NCI-H526 treated with DMSO at 0.1 percent for 48 hours (cell line): ENCODE measurements at regions not wholly inside any gene's neighbourhood (a gene's known extent, or its start where the extent isn't known, plus 50 kb on each side); places are given as distances from the start of the nearest gene placed in this dataset.
"Not testable (repeated sequence)": the region's sequence is repeated elsewhere in the genome, so short reads cannot be mapped to it uniquely, and the experiment has no call there.

Experiments
- DNase-seq: peaks from one replicate; lab custom pipeline; 2025; lab: John Stamatoyannopoulos, UW

DNA sequence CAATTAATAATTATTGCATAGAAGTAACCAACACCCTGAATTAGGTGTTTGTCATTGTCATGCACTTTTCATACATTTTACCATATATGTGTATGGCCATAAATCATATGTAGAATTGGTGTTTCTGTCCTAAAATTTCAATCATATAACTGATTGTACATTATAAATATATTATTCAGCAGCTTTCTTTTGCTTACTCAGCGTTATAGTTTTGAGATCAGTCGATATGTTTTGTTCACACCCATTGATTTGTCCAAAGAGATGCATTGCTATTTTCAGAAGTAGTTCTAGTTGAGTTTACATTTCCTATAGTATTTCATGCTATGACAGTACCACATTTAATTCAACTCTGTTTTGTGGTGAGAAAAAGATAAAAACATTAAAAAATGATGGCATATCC, 50.5 kb upstream of the PARP4 start:
- no peak for DNase-seq

DNA sequence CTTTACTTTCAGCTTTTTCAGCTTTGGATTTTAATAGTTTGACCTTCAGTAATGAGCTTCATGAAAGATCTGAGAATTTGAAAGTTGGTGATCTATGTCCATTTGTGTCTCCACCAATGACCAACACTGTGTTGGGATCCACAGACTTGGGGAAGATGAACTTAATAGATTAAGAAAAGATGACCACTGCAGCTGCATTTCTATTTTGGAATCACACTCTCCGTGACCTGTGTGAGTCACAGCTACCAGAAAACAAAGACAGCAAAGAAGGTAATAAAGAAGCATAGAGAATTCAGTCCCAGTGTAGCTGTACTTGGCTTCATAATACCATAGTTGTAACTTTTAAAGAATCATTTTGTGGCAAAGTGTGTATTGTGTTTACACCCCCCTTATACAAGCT, 51.4 kb upstream of the PARP4 start:
- not testable (repeated sequence) for DNase-seq

DNA sequence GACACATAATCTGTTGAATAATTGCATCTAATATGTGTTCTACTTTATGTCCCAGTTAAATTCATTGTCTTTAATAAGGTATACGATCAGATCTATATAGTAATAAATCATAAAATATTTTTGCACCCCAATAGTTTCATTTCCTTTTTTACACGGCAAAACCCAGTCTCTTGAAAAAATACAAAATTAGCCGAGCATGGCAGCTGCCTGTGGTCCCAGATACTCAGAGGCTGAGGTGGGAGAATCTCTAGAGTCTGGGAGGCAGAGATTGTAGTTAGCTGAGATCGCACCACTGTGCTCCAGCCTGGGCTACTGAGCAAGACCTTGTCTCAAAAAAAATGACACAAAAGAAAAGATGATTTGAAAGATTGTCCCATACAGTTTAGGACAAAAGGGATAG, 52.3 kb upstream of the PARP4 start:
- DNase-seq: no peak

DNA sequence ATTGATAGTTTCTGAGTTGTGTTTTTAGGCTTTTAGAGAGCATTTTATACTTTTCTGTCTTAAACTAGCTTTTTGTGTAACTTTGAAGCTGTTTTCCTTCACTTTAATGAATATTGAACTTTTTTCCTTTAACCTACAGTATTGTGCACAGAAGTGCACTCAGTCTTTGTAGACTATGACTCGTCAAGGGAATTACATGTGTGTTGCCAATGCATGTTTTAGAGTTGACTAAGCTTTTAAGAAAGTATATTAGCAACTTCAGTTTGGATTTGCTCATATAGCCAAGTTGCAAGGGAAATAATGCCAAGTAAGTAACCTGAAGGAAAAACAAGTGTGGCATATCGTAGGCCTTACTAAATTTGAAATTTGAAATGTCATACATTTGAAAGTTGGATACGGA, 55.0 kb upstream of the PARP4 start:
- DNase-seq: not testable (repeated sequence)

GRCh38 chr13:24574847-24575246, 62.3 kb upstream of the PARP4 start:
- no peak for DNase-seq

GRCh38 chr13:24580315-24580714, 67.7 kb upstream of the PARP4 start:
- peak; percentile 41 for DNase-seq

- not testable (repeated sequence) for DNase-seq
These were observed 69.0 kb upstream of the PARP4 start for GRCh38 chr13:24581578-24581977.

DNA sequence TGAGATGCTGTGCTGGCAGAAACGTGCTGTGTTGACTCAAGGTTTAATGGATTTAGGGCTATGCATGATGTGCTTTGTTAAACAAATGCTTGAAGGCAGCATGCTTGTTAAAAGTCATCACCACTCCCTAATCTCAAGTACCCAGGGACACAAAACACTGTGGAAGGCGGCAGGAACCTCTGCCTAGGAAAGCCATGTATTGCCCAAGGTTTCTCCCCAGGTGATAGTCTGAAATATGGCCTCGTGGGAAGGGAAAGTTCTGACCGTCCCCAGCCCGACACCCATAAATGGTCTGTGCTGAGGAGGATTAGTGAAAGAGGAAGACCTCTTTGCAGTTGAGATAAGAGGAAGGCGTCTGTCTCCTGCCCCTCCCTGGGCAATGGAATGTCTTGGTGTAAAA, 79.1 kb upstream of the PARP4 start:
- peak; percentile 51 for DNase-seq

GRCh38 chr13:24597906-24598670, 82.1 kb upstream of the ATP12A start:
- not testable (repeated sequence) for DNase-seq

DNA sequence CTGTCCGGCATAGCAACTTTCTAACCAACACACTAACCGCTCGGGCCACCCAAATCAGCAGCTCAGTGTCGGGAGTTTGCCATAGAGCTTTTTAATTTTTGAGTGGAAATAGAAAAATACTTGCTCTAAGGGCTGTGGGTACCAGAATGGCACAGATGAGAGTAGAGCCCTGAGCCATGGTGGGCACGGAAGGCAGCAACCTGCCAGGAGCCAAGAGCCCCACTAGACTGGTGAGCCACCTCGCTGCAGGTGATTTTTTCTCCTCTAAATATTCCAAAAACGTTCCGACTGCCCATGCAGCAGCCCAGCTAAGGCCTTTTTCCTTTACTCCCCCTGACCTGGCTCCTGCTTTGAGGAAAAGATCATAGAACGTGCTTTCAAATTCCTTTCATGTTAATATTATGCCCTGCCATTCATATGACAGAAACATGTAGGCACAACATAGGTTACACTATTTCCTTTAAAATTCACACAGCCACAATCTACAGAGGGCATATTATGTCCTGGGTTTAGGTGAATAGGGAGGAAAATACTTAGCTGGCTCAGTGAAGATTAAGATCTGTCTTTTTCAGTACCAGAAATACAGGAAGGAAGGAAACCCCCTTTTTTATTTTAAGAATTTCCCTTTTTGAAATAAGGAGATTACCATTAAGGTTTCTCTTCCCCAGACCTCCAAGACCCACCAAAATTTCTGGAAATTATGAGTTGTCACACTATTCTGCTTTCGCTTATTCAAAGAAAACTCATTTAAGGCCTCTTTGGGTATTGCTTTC, 81.0 kb upstream of the ATP12A start:
- DNase-seq: not testable (repeated sequence)

- DNase-seq: no peak
These were observed 74.3 kb upstream of the ATP12A start for GRCh38 chr13:24605923-24606372.

DNA sequence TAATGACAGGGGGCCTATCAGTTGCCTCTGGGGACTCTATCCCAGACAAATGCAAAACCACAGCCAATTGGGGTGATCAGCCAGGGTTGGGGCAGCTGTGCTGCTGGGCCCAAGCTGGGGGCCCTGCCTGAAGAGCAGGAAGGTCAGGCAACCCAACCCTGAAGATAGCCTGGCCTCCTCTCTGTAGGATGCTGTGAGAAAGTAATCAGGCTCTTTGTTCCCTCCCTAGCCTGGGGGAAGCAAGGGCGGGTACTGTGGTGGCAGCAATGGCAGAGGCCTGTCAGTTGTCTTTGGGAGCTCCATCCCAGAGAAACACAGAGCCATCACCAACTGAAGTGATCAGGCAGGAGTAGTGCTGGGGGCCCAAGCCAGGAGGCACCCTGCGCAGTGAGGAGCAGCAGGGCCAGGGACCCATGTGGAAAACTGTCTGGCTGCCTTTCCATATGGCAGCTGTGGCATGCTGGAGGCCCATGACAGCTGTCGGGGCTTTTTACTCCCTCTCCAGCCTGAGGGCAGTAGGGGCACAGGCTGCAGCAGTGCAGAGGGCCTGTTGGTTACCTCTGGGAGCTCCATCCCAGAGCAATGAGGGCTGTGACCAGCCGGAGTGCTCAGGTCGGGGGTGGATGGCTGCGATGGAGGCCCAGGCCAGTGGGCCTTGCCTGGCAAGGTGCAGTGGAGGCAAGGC, 73.6 kb upstream of the ATP12A start:
- DNase-seq: no peak

GRCh38 chr13:24610956-24611355, 69.3 kb upstream of the ATP12A start:
- no peak for DNase-seq

DNA sequence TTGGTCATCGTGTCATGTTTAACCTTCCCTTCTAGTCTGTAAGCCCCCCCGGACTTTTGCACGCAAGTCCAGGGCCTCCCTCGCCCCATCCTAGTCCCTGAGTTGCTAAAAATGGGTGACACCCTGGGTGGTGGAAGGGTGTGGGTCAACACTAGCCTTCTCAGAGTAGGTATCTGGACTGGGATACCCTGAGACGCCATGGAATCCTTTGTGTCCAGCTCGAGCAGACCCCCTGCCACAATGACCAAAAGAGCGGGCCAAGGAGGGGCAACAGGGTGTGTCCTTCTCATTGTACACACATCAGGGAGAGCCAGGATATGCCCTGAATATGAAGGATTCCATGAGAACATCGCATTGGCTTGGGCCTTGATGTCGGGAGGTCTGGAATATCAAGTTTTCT, 67.5 kb upstream of the ATP12A start:
- no peak for DNase-seq

GRCh38 chr13:24613128-24613527, 67.1 kb upstream of the ATP12A start:
- DNase-seq: no peak

DNA sequence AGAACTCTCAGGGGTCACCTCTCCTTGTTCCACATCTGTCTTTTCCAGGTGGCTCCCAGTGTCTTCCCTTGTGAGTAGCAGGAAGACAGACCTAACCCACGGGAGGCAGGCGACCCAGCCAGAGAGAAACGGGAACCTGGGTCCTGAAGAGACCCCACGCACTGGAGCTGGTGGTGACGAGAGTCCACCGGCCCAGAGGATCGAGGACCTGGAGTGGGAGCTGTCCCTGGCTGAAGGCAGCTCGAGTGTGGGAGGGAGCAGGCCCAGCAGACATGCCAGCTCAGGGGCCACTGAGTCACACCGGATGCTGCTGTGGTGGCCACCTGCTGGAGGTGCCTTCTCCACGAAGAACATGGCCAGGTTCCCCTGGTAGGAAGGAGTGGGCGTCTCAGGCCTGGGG, 66.5 kb upstream of the ATP12A start:
- DNase-seq: no peak

DNA sequence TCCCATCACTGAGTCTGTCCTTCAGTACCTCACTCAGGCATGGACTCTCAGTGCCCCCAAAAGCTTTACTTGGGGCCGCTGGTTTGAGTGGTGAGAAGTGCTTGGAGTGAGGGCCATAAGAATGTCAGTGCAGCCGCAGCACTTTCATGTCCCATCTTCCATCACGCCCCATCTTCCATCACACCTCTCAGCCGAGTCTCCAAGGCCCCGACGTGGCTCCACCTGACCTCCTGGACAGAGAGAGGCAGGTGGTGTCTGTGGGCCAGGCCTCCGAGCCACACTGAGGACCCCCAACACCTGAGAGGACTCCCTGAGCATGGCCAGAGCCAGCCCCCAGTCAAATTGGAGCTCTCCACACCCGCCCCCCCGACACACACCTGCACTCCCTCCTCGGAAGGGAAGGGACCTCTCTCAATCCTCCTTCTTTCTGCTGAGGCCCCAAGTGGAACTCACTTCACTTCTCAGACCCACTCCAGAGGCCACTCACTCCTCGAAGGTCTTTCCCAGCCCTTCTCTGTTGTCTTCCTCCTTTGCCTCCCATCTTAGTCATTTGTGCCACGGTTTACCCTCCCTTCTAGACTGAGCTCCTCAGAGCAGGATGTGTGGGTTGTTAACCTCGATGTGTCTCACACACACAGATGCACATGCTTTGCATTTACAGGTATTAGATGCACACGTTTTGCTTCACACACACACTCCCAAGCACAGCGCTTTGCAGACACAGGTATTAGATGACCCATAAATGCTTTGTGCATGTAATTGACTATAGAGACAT, 65.7 kb upstream of the ATP12A start:
- no peak for DNase-seq

- DNase-seq: no peak
These were observed 65.1 kb upstream of the ATP12A start for GRCh38 chr13:24615114-24615513.

DNA sequence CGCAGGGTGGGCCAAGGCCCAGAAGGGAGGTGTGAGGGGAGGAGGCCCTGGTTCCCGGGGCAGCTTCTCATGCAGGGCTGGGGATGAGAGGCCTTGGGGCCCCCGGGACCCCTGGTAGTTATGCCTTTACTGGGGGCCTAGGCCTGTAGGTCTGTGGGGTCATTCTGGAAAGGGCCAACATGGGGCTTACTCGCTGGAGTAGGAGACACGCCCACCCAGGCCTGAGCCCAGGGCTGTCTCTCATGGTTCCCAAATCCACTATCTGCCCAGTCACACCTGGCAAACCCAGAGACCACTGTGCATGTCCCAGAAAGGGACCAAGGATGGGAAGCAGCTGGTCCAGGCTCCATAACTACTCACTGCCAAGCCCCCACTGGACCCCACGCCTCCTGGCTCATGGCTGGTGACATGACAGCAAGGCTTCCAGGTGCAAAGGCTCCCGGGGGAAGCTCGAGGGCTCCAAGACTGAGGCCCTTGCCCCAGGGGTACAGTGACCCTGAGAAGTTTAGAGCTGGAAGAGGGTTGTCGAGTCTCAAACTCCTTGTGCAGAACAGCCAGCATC, 64.2 kb upstream of the ATP12A start:
- no peak for DNase-seq

DNA sequence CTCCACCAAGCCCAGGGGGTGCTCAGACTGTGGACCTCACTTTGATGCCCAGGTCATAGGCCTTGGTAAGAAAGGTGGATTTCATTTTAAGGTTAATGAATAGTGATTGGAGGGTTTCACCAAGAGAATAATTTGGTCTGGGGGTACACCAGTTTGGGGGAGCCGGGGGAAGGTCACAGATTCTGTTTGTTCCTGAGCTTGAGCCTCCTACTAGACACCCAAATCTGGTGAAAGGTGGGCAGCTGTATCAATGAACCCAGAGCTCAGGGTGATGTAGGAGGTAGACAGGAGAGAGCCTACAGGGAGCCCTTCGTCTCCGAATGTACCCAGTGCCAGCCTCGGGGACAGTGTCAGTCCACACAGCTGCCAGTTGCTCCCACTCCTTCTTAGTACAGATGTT, 63.7 kb upstream of the ATP12A start:
- no peak for DNase-seq

- DNase-seq: no peak
These were observed 62.8 kb upstream of the ATP12A start for GRCh38 chr13:24617256-24618010.
